Neutrophil (primary cell): ENCODE measurements at regions not wholly inside any gene's neighbourhood (a gene's known extent, or its start where the extent isn't known, plus 50 kb on each side); places are given as distances from the start of the nearest gene placed in this dataset.

ENCODE experiments used
- H3K27ac ChIP-seq: fragments of 200-600 bp; sonication (generic); 2 replicates; pipeline ENCODE4 v1.5.1; 2016; ENCODE audit warnings: mild to moderate bottlenecking, moderate library complexity
- H3K27me3 ChIP-seq: fragments of 200-600 bp; sonication (generic); 2 replicates; pipeline ENCODE4 v1.6.0; 2016; ENCODE audit warnings: mild to moderate bottlenecking
- H3K36me3 ChIP-seq: fragments of 200-600 bp; sonication (generic); 2 replicates; pipeline ENCODE4 v1.5.1; 2017
- H3K4me1 ChIP-seq, 2 experiments: fragments of 200-600 bp in 1 of 2; sonication (generic) in 1 of 2; 1 replicate in 1 of 2; 2 replicates in 1 of 2; pipeline versions ENCODE4 v1.5.1 to v1.6.1; 2013 to 2016; ENCODE audit warnings: low read depth in 1 of 2, low read length in 1 of 2, mild to moderate bottlenecking in 1 of 2, moderate library complexity in 1 of 2; ENCODE audit not compliant: control insufficient read depth in 1 of 2, insufficient read depth in 1 of 2
- H3K4me3 ChIP-seq, 2 experiments: fragments of 200-600 bp in 1 of 2; sonication (generic) in 1 of 2; 1 replicate in 1 of 2; 2 replicates in 1 of 2; pipeline ENCODE4 v1.5.1; 2013 to 2016; ENCODE audit warnings: low read depth in 1 of 2, low read length in 1 of 2, mild to moderate bottlenecking in 1 of 2, moderate library complexity in 1 of 2
- H3K9me3 ChIP-seq: fragments of 200-600 bp; sonication (generic); 2 replicates; pipeline ENCODE4 v1.5.1; 2016
- TF ChIP-seq, protein P1 (sequence below): fragments of 200-600 bp; sonication (generic); IDR thresholded peaks from 2 replicates; pipeline ENCODE4 v1.5.1; 2016; ENCODE audit warnings: antibody characterized with exemption

DNA sequence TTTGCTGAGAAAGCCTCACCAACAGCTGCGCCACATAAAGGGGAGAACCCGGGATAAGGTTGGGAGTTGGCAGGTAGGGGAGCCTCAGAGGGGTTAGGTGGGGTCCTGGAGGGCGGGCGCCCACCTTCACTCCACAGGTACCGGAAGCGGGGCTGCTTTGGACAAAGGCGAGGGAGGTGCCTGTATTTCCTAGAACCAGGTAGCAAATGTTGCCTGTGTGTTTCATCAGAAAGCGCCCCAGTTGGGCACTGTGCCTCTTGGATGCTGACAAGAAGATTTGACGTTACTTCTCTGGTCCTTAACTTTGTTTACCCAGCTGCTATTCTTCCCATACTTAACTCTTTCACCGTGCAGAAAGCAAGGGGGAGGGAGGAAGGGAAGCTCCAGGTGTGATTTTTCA lies 278.9 kb downstream of the ZNF536 start:
- no peaks in the 10 kb centered on the region for H3K36me3 ChIP-seq
- H3K4me3 ChIP-seq = no peak overlapping the region
- no peaks in the 10 kb centered on the region for H3K4me1 ChIP-seq
- no peaks in the 10 kb centered on the region for H3K9me3 ChIP-seq
- H3K27me3 ChIP-seq = peaks cover 42% of the 10 kb centered on the region
- H3K27ac ChIP-seq = no peak overlapping the region
- TF ChIP-seq, protein P1, sequence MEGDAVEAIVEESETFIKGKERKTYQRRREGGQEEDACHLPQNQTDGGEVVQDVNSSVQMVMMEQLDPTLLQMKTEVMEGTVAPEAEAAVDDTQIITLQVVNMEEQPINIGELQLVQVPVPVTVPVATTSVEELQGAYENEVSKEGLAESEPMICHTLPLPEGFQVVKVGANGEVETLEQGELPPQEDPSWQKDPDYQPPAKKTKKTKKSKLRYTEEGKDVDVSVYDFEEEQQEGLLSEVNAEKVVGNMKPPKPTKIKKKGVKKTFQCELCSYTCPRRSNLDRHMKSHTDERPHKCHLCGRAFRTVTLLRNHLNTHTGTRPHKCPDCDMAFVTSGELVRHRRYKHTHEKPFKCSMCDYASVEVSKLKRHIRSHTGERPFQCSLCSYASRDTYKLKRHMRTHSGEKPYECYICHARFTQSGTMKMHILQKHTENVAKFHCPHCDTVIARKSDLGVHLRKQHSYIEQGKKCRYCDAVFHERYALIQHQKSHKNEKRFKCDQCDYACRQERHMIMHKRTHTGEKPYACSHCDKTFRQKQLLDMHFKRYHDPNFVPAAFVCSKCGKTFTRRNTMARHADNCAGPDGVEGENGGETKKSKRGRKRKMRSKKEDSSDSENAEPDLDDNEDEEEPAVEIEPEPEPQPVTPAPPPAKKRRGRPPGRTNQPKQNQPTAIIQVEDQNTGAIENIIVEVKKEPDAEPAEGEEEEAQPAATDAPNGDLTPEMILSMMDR = no peak

DNA sequence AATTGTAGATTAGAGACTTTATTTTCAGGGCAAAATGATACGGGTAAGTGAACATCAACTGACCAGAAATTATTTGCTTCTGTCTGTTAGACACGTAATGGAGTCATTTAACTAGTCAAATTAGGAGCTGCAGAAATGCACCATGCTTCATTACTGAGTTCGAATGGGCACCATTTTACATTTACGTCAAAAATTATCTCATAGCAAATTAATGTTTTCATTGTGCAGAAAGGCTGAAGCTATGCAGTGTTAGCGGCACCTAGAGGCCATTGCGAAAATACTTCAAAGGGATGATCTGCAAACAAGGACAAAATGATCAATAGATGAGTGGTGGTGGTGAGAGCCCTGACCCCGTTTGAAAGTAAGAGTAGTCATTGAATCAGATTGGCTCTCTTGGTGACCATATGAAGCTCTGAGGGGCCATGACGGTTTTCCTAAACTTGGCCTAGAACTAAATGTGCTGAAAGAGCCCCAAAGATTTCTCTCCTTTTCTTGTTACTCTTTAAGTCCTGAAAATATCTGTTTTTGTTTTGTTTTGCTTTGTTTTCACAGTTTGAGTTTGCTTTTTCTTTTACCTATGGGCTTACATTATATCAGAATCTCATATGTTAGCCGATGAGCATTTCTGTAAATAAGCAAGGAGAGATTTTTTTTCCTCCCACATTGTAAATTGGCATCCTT lies 277.9 kb downstream of the ZNF536 start:
- Histone ChIP-seq H3K27ac (no peak overlapping the region), H3K9me3 (no peaks in the 10 kb centered on the region), H3K4me1 (no peaks in the 10 kb centered on the region), H3K27me3 (peaks cover 42% of the 10 kb centered on the region), H3K36me3 (no peaks in the 10 kb centered on the region), H3K4me3 (no peak overlapping the region)
- TF ChIP-seq, protein P1 = peak; percentile 18

DNA sequence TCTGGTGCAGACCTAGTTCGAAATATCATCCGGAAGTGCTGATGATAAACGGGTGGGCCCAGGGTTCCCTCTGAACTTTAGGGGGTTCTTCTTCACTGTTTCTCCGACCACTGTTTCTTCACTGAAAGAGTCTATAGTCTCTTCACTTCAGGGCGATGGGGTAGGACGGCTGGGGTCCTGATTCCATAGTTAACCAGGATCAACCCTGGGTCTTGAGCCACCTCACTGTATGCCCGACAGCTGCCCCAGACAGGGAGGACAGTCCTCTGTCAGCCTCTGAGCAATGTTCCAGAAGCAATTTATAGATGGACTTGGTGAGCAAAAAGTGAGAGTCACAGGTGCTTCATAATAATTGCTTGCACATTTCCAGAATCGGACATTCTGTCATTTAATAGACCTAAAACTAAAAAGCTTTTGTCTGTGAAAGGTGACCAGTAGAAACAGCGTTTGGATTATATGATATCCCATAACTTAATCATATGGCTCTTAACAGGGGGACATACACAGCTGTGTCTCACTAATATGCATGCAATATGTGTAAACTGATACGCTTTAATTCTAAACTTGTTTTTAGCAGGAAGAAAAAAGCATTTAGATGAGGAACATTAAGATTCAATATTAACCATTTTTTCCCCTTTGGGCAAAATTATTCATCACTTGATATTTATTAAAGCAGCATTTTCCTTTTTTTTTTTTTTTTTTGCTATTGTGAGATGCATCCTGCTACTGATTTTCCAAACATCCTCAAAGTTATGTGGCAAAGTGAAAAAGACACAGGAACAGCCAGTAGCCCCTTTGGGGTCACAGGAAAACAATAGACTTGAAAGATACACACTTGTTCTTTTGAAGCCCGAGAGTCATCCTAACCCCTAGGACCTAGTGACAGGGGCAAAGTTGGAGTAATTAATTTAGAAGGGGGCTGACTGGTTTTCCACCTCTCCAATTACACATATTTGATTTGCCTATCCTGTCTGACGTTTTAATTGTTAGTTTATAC lies 277.0 kb downstream of the ZNF536 start:
- Histone ChIP-seq H3K27me3 (peaks cover 42% of the 10 kb centered on the region), H3K4me1 (no peaks in the 10 kb centered on the region), H3K4me3 (no peak overlapping the region), H3K9me3 (no peaks in the 10 kb centered on the region), H3K27ac (no peak overlapping the region), H3K36me3 (no peaks in the 10 kb centered on the region)
- TF ChIP-seq, protein P1 = no peak

DNA sequence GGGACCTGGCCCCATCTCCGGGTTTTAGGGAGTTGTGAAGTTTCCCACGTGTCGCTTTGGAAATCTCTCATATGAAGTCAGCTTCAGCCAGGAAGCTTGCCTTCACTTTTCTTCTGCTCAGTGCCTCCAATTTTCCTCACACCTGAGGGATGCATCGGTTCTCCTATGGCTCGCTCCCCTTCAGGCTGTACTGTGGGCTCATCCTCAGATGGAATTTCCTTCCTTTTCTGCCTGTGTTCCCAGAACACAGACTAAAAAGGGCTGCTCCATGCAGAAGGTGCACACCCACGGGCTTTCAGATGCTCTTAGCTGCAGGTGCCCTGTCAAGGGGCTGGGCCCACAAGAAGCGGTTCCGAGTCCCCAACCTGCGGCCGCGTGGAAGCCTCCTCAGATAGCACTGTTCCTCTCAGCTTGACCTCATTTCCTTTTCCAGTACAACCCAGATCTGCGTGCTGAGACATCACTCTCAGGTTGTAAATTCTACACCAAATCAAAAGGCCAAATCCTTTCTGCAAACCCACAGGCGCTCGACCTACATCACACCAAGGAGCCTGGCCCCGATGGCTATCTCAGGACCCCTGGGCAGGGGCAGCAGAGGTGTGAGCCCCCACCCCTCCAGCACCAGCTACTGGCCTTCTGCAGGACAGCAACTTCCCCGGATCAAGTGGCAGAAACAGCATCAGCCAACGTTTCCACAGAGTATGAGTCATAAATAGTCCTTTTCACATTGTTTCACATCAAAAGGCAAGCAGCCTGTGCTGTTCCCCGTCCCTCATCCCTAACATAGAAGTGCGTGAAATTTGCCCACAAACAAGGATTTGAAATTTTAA lies 275.9 kb downstream of the ZNF536 start:
- peaks cover 40% of the 10 kb centered on the region for H3K27me3 ChIP-seq
- TF ChIP-seq, protein P1 = no peak
- H3K36me3 ChIP-seq = no peaks in the 10 kb centered on the region
- H3K27ac ChIP-seq = no peak overlapping the region
- H3K9me3 ChIP-seq = no peaks in the 10 kb centered on the region
- no peaks in the 10 kb centered on the region for H3K4me1 ChIP-seq
- H3K4me3 ChIP-seq = no peak overlapping the region

DNA sequence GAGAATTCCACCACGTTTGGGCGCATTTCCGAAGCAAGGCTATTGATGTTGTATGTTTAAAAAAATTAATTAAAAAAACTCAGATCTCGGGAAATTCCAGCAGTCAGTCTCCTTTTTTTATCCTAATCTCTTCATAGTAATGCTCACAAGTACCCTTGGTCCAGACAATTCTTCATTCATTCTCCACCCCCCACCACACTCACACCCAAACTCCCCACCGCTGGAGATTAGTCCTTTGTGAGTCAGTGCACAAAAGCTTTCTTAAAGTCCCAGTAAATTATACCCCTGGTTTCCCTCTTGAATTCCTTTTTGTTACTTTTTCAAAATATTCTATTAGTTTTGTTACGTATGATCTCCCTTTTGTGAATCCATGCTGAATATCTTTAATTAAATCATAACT lies 274.6 kb downstream of the ZNF536 start:
- TF ChIP-seq, protein P1 = no peak
- Histone ChIP-seq H3K36me3 (no peaks in the 10 kb centered on the region), H3K9me3 (no peaks in the 10 kb centered on the region), H3K27me3 (peaks cover 31% of the 10 kb centered on the region), H3K27ac (no peak overlapping the region), H3K4me3 (no peak overlapping the region), H3K4me1 (no peaks in the 10 kb centered on the region)
